Ascending aorta (tissue), 2 donors: ENCODE measurements at regions not wholly inside any gene's neighbourhood (a gene's known extent, or its start where the extent isn't known, plus 50 kb on each side); places are given as distances from the start of the nearest gene placed in this dataset.

Experiments used
- DNase-seq, 2 donors: peaks; one replicate each; pipeline ENCODE4 v3.0.0-alpha.2; 2019; ENCODE audit warnings: low spot score in 2 of 2
- H3K27ac ChIP-seq, 2 donors: fragments of 200-600 bp; sonication (generic); one replicate each; pipeline ENCODE4 v1.5.1; 2016 to 2017; ENCODE audit warnings: mild to moderate bottlenecking in 1 of 2
- H3K27me3 ChIP-seq: fragments of 200-600 bp; sonication (generic); one replicate; pipeline ENCODE4 v1.5.1; 2017
- H3K36me3 ChIP-seq, 2 donors: fragments of 200-600 bp; sonication (generic); one replicate each; pipeline ENCODE4 v1.5.1; 2016
- H3K4me1 ChIP-seq, 2 donors: fragments of 200-600 bp; sonication (generic); one replicate each; pipeline ENCODE4 v1.5.1; 2016 to 2017; ENCODE audit warnings: mild to moderate bottlenecking in 1 of 2
- H3K4me3 ChIP-seq, 2 donors: fragments of 200-600 bp; sonication (generic); one replicate each; pipeline ENCODE4 v1.5.1; 2016 to 2017; ENCODE audit warnings: mild to moderate bottlenecking in 1 of 2
- H3K9me3 ChIP-seq, 2 donors: fragments of 200-600 bp; sonication (generic); one replicate each; pipeline ENCODE4 v1.5.1; 2016
- CTCF ChIP-seq, 3 experiments: fragments of 200-600 bp in 2 of 3; fragments of 450-650 bp in 1 of 3; sonication (generic) in 2 of 3; IDR thresholded peaks; one replicate each; pipeline ENCODE4 v1.5.1; 2016 to 2019; ENCODE audit warnings: antibody characterized with exemption in 3 of 3, mild to moderate bottlenecking in 1 of 3, moderate library complexity in 1 of 3
- intact Hi-C: fragments of 100-400 bp; cut with DNase I; formaldehyde crosslinking; loops from one replicate; pipeline ENCODE4 v1.15.1; 2023

- Histone ChIP-seq H3K27me3 (no peaks in the 10 kb centered on the region), H3K36me3 (no peaks in the 10 kb centered on the region), H3K4me1 (no peaks in the 10 kb centered on the region), H3K27ac (no peak overlapping the region), H3K9me3 (no peaks in the 10 kb centered on the region), H3K4me3 (no peak overlapping the region)
- intact Hi-C loops: no loop called here
- TF ChIP-seq CTCF (IDR thresholded peaks at IDR 0.05): peak in 2 of 3 experiments; percentile 14 to 17
- DNase-seq: no peak
These were observed 57.1 kb downstream of the FAM181B start for GRCh38 chr11:82676483-82677094.

GRCh38 chr11:82675838-82676237, 57.8 kb downstream of the FAM181B start:
- no peaks in the 10 kb centered on the region for H3K27me3 ChIP-seq
- no peaks in the 10 kb centered on the region for H3K36me3 ChIP-seq
- no peak for DNase-seq
- H3K4me1 ChIP-seq: no peaks in the 10 kb centered on the region
- H3K9me3 ChIP-seq: no peaks in the 10 kb centered on the region
- intact Hi-C loops: no loop called here
- no peak overlapping the region for H3K4me3 ChIP-seq
- TF ChIP-seq CTCF (IDR thresholded peaks at IDR 0.05): no peak
- no peak overlapping the region for H3K27ac ChIP-seq

GRCh38 chr11:82673631-82674030, 60.0 kb downstream of the FAM181B start:
- Histone ChIP-seq H3K4me1 (no peaks in the 10 kb centered on the region), H3K36me3 (no peaks in the 10 kb centered on the region), H3K9me3 (no peaks in the 10 kb centered on the region), H3K27ac (no peak overlapping the region), H3K27me3 (no peaks in the 10 kb centered on the region), H3K4me3 (no peak overlapping the region)
- intact Hi-C loops: no loop called here
- no peak for DNase-seq
- TF ChIP-seq CTCF (IDR thresholded peaks at IDR 0.05): no peak

GRCh38 chr11:82671451-82671850, 62.2 kb downstream of the FAM181B start:
- Histone ChIP-seq H3K4me1 (no peaks in the 10 kb centered on the region), H3K36me3 (no peaks in the 10 kb centered on the region), H3K27ac (no peak overlapping the region), H3K9me3 (no peaks in the 10 kb centered on the region), H3K27me3 (no peaks in the 10 kb centered on the region), H3K4me3 (no peak overlapping the region)
- no peak for DNase-seq
- TF ChIP-seq CTCF (IDR thresholded peaks at IDR 0.05): no peak
- intact Hi-C loops: no loop called here

- Histone ChIP-seq H3K36me3 (no peaks in the 10 kb centered on the region), H3K4me1 (no peaks in the 10 kb centered on the region), H3K4me3 (no peak overlapping the region), H3K9me3 (no peaks in the 10 kb centered on the region), H3K27me3 (no peaks in the 10 kb centered on the region), H3K27ac (no peak overlapping the region)
- no peak for TF ChIP-seq CTCF (IDR thresholded peaks at IDR 0.05)
- intact Hi-C loops: no loop called here
- no peak for DNase-seq
These were observed 70.1 kb downstream of the FAM181B start for GRCh38 chr11:82663535-82663934.

- DNase-seq: no peak
- intact Hi-C loops: no loop called here
- Histone ChIP-seq H3K4me3 (no peak overlapping the region), H3K4me1 (no peaks in the 10 kb centered on the region), H3K27ac (no peak overlapping the region), H3K27me3 (no peaks in the 10 kb centered on the region), H3K36me3 (no peaks in the 10 kb centered on the region), H3K9me3 (no peaks in the 10 kb centered on the region)
- no peak for TF ChIP-seq CTCF (IDR thresholded peaks at IDR 0.05)
These were observed 79.9 kb downstream of the FAM181B start for GRCh38 chr11:82653752-82654151.
